PC-9 (cell line): ENCODE measurements at regions not wholly inside any gene's neighbourhood (a gene's known extent, or its start where the extent isn't known, plus 50 kb on each side); places are given as distances from the start of the nearest gene placed in this dataset.

ENCODE experiments used
- BruUV-seq: library from RNA; stranded (reverse); fragments of 400-500 nt; replicated peaks from 2 replicates; lab custom pipeline; 2021; lab: Mats Ljungman, UMichigan
- CTCF ChIA-PET: fragments of 300-600 bp; sonication (Branson Sonifier 250); formaldehyde crosslinking; loops from one replicate; lab custom pipeline; 2022; ENCODE audit warnings: antibody characterized with exemption; lab: Charles Lee
- POLR2A ChIA-PET: fragments of 300-600 bp; sonication (Branson Sonifier 250); formaldehyde crosslinking; loops from one replicate; lab custom pipeline; 2022; ENCODE audit warnings: antibody characterized with exemption; ENCODE audit not compliant: unreplicated experiment; lab: Charles Lee
- DNase-seq, 2 experiments: peaks; one replicate each; pipeline versions ENCODE4 v3.0.0 to v3.0.0-alpha.2; 2015 to 2022; ENCODE audit warnings: mixed read lengths in 1 of 2
- H2AFZ ChIP-seq: fragments of 200-600 bp; sonication (generic); 2 replicates; pipeline ENCODE4 v1.8.1; 2017; ENCODE audit warnings: antibody characterized with exemption
- H3F3A ChIP-seq: fragments of 200-600 bp; sonication (generic); 2 replicates; pipeline ENCODE4 v1.8.1; 2017; ENCODE audit warnings: antibody characterized with exemption, mild to moderate bottlenecking, low read depth; ENCODE audit not compliant: insufficient read depth
- H3K27ac ChIP-seq: fragments of 200-600 bp; sonication (generic); 2 replicates; pipeline ENCODE4 v1.6.1; 2016; ENCODE audit warnings: mixed run types
- H3K27me3 ChIP-seq: fragments of 200-600 bp; sonication (generic); 2 replicates; pipeline ENCODE4 v1.6.1; 2016; ENCODE audit warnings: low read depth, mixed run types; ENCODE audit not compliant: insufficient read depth
- H3K36me3 ChIP-seq: fragments of 200-600 bp; sonication (generic); 2 replicates; pipeline ENCODE4 v1.6.1; 2016; ENCODE audit warnings: low read depth, mixed run types
- H3K4me1 ChIP-seq: fragments of 200-600 bp; sonication (generic); replicated peaks from 2 replicates; pipeline ENCODE4 v1.6.1; 2016; ENCODE audit warnings: mixed run types; ENCODE audit not compliant: insufficient read depth
- H3K4me2 ChIP-seq: fragments of 200-600 bp; sonication (generic); 2 replicates; pipeline ENCODE4 v1.6.1; 2017; ENCODE audit warnings: mixed run types
- H3K4me3 ChIP-seq: fragments of 200-600 bp; sonication (generic); 2 replicates; pipeline ENCODE4 v1.6.1; 2016; ENCODE audit warnings: mixed run types
- H3K79me2 ChIP-seq: fragments of 200-600 bp; sonication (generic); 2 replicates; pipeline ENCODE4 v1.6.1; 2017; ENCODE audit warnings: low read depth, mixed run types
- H3K9me2 ChIP-seq: fragments of 200-600 bp; sonication (generic); 2 replicates; pipeline ENCODE4 v1.8.1; 2017; ENCODE audit warnings: mild to moderate bottlenecking; ENCODE audit not compliant: insufficient read depth
- H3K9me3 ChIP-seq: fragments of 200-600 bp; sonication (generic); 2 replicates; pipeline ENCODE4 v1.8.1; 2016; ENCODE audit warnings: low read depth; ENCODE audit not compliant: insufficient read depth
- H4K20me1 ChIP-seq: fragments of 200-600 bp; sonication (generic); 2 replicates; pipeline ENCODE4 v1.8.1; 2017; ENCODE audit not compliant: insufficient read depth
- CTCF ChIP-seq: fragments of 200-600 bp; sonication (generic); conservative IDR thresholded peaks from 2 replicates; pipeline ENCODE4 v1.6.1; 2017; ENCODE audit warnings: mixed run types, antibody characterized with exemption, mild to moderate bottlenecking, moderate library complexity
- EZH2 ChIP-seq: fragments of 200-600 bp; sonication (generic); IDR thresholded peaks from 2 replicates; pipeline ENCODE4 v1.8.0; 2017; ENCODE audit warnings: antibody characterized with exemption, low read depth
- intact Hi-C: fragments of 100-400 bp; cut with micrococcal nuclease; formaldehyde crosslinking; loops from one replicate; pipeline ENCODE4 v1.10.0; 2022; ENCODE audit not compliant: unreplicated experiment

- BruUV-seq, result no TSS peak
- TF ChIP-seq EZH2 (no peak), CTCF (no peak)
- Histone ChIP-seq H3K79me2 (no peaks in the 10 kb centered on the region), H2AFZ (no peak overlapping the region), H3K9me3 (no peaks in the 10 kb centered on the region), H4K20me1 (no peaks in the 10 kb centered on the region), H3K27me3 (peaks cover 39% of the 10 kb centered on the region), H3F3A (no peaks in the 10 kb centered on the region), H3K4me2 (no peak overlapping the region), H3K36me3 (no peaks in the 10 kb centered on the region), H3K4me3 (no peak overlapping the region), H3K27ac (no peak overlapping the region), H3K9me2 (no peaks in the 10 kb centered on the region), H3K4me1 (no peaks in the 10 kb centered on the region)
- no peak for DNase-seq
- intact Hi-C loops, result no loop called here
- ChIA-PET POLR2A (no interaction called here), CTCF (no interaction called here)
These were observed 149.6 kb upstream of the TCERG1L start for GRCh38 chr10:131461093-131461492.

DNA sequence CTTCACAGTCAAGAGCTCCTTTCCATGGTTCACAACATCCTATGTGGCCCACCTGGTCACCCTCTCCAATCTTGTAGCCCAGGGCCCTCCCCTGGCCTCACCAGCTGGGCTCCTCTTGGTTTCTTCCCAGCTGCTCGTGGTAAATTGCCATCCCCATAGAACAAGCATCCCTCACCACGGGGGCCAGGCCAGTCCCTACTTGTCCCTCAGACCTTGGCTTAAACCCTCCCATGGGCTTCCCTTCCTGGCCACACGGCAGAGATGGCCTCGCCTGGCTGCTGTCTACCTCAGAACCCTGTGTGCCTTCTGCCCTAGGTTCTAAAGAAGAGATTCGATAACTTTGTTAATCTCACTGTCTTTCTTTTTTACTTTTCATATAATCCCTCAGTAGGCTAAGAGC is 153.3 kb upstream of the TCERG1L start:
- no peaks in the 10 kb centered on the region for H3K9me2 ChIP-seq
- H3F3A ChIP-seq, result no peaks in the 10 kb centered on the region
- H3K27me3 ChIP-seq, result peaks cover 25% of the 10 kb centered on the region; the same call in 1 of the 2 replicates
- no peaks in the 10 kb centered on the region for H3K4me1 ChIP-seq
- no peak overlapping the region for H3K27ac ChIP-seq
- BruUV-seq, result no TSS peak
- no peak for DNase-seq
- H4K20me1 ChIP-seq, result no peaks in the 10 kb centered on the region
- no peaks in the 10 kb centered on the region for H3K36me3 ChIP-seq
- ChIA-PET POLR2A (no interaction called here), CTCF (no interaction called here)
- no peaks in the 10 kb centered on the region for H3K79me2 ChIP-seq
- H3K4me2 ChIP-seq, result no peak overlapping the region
- H3K4me3 ChIP-seq, result no peak overlapping the region
- no peak overlapping the region for H2AFZ ChIP-seq
- intact Hi-C loops, result no loop called here
- TF ChIP-seq EZH2 (no peak), CTCF (no peak)
- H3K9me3 ChIP-seq, result no peaks in the 10 kb centered on the region

GRCh38 chr10:131469551-131469950 is 158.0 kb upstream of the TCERG1L start:
- no peaks in the 10 kb centered on the region for H3K36me3 ChIP-seq
- H2AFZ ChIP-seq, result no peak overlapping the region
- no peak overlapping the region for H3K4me2 ChIP-seq
- intact Hi-C loops, result no loop called here
- ChIA-PET CTCF (no interaction called here), POLR2A (no interaction called here)
- H3K9me3 ChIP-seq, result no peaks in the 10 kb centered on the region
- DNase-seq, result no peak
- no peaks in the 10 kb centered on the region for H3F3A ChIP-seq
- no peak overlapping the region for H3K27ac ChIP-seq
- H3K4me3 ChIP-seq, result no peak overlapping the region
- no peaks in the 10 kb centered on the region for H4K20me1 ChIP-seq
- peaks cover 11% of the 10 kb centered on the region for H3K27me3 ChIP-seq
- H3K4me1 ChIP-seq, result no peaks in the 10 kb centered on the region
- no peaks in the 10 kb centered on the region for H3K79me2 ChIP-seq
- no TSS peak for BruUV-seq
- no peak for TF ChIP-seq CTCF
- TF ChIP-seq EZH2, result no peak
- no peaks in the 10 kb centered on the region for H3K9me2 ChIP-seq
